ENCODE measurements at regions not wholly inside any gene's neighbourhood (a gene's known extent, or its start where the extent isn't known, plus 50 kb on each side); places are given as distances from the start of the nearest gene placed in this dataset.

DNA sequence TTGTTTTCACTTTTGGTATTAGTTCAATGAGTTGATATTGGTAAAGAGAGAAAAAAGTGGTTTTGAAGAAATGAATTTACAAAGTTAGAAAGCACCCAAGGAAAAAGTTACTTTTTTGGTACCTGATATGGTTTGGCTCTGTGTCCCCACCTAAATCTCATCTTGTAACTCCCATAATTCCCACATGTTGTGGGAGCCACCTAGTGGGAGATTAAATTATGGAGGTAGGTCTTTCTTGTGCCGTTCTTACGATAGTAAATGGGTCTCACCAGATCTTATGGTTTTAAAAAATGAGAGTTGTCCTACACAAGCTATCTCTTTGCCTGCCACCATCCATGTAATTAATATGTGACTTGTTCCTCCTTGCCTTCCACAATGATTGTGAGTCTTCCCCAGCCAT, 965.6 kb upstream of the NRXN1 start:
- TF ChIP-seq, protein P1, sequence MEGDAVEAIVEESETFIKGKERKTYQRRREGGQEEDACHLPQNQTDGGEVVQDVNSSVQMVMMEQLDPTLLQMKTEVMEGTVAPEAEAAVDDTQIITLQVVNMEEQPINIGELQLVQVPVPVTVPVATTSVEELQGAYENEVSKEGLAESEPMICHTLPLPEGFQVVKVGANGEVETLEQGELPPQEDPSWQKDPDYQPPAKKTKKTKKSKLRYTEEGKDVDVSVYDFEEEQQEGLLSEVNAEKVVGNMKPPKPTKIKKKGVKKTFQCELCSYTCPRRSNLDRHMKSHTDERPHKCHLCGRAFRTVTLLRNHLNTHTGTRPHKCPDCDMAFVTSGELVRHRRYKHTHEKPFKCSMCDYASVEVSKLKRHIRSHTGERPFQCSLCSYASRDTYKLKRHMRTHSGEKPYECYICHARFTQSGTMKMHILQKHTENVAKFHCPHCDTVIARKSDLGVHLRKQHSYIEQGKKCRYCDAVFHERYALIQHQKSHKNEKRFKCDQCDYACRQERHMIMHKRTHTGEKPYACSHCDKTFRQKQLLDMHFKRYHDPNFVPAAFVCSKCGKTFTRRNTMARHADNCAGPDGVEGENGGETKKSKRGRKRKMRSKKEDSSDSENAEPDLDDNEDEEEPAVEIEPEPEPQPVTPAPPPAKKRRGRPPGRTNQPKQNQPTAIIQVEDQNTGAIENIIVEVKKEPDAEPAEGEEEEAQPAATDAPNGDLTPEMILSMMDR (IDR thresholded peaks at IDR 0.05) = peak in 2 of 4 donors; percentile 18 to 30
- TF ChIP-seq POLR2A (IDR thresholded peaks at IDR 0.05) = no peak

Measured in right lobe of liver (tissue), 4 donors.